GM19238 (cell line): ENCODE measurements at regions not wholly inside any gene's neighbourhood (a gene's known extent, or its start where the extent isn't known, plus 50 kb on each side); places are given as distances from the start of the nearest gene placed in this dataset.
"Not testable (repeated sequence)": the region's sequence is repeated elsewhere in the genome, so short reads cannot be mapped to it uniquely, and the experiment has no call there.

ENCODE experiments used
- DNase-seq: peaks from one replicate; pipeline ENCODE4 v3.0.0; 2011; ENCODE audit warnings: low spot score; ENCODE audit not compliant: insufficient read length

DNA sequence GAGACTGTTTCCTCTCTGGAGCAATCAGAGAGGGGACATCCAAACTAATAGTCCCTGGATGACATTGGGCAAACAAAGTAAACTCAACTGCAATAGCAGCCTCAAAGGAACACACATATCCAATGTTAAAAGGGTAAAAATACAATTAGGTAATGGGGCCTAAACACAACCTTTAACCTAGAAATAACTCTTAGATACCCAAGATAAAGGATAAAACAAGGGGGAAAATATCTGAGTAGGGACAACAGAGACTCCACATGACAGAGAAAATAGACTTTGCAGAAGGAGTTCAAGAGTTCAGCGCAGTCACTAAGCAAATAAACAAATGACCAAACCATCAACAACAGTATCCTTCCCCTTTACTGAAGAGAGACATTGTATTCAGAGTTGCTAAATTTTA lies 149.3 kb downstream of the FBXO4 start:
- DNase-seq = no peak

DNA sequence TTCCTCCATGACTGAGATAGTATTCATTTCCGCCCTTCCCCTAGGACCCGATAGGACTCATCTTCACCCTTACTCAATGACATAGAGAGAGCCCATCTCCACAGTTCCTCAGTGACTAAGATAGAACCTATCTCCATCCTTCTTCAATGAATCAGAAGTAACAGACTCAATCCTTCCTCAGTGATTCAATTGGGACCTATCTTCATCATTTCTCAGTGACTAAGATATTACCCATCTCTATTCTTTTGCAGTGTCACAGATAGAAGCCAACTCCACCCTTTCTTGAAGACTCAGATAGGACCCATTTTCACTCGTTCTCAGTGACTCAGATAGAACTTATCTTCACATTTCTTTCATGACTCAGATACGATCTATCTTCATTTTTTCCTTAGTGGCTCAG lies 164.6 kb downstream of the FBXO4 start:
- no peak for DNase-seq

DNA sequence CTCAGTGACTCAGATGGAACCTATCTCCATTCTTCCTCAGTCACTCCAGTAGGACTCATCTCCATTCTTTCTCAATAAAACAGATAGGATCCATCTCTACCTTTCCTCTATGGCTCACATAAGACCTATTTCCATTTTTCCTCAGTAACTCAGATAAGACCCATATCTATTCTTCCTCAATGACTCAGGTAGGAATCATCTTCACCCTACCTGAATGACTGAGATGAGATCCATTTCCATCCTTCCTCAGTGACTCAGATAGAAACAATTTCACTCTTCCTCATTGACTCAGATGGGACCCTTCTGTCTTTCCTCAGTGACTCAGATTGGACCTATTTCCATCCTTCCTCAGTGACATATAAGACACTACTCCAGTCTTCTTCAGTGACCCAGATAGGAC lies 165.1 kb downstream of the FBXO4 start:
- no peak for DNase-seq

GRCh38 chr5:42099846-42100245 lies 174.8 kb downstream of the FBXO4 start:
- DNase-seq = not testable (repeated sequence)

- no peak for DNase-seq
Observed at GRCh38 chr5:42108468-42108867, 183.4 kb downstream of the FBXO4 start.

DNA sequence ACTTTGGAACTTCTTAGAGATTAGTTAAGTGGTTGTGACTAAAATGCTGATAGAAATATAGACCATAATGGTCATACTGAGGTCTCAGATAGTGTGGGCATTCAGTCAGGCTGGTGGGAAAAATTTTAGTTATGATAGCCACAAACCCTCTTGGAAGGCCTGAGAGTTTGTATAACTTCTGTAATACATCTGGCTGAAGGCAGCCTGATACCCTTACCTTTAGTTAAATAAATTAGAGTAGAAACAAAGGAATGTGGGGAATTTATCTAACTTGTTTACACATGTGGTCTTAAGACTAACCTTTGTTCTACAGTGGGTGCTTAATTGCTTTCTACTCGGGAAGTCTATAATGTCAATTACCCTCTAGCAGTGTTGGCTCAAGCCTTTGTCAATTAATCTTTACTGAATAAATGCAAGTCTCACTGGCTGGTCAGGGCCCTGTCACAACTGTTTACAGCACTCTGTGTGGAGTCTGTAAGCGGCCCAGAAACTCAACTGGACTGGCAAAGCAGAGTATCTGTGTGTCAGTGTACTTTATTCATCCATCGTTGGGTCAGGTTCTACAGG lies 184.0 kb downstream of the FBXO4 start:
- DNase-seq = no peak

GRCh38 chr5:42115721-42116120 lies 190.6 kb downstream of the FBXO4 start:
- DNase-seq = not testable (repeated sequence)

DNA sequence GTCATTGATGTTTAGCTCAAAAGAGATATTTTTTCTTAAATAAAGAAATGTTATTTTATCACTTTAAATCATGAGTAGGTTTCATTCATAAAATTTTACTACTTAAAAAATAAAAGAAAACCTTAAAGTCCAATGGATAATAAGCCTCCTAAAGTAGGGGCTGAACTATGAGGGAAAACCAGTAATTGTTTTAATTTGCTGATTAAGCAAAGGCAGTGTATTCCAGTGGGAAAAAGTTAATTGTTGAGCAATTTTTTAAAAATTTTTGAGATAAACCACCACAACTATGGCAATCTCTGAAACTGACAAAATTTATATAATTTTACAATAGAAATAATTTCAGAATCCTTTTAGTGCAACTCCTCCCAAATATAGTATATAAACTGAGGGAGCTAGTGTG lies 195.0 kb downstream of the FBXO4 start:
- DNase-seq = no peak

DNA sequence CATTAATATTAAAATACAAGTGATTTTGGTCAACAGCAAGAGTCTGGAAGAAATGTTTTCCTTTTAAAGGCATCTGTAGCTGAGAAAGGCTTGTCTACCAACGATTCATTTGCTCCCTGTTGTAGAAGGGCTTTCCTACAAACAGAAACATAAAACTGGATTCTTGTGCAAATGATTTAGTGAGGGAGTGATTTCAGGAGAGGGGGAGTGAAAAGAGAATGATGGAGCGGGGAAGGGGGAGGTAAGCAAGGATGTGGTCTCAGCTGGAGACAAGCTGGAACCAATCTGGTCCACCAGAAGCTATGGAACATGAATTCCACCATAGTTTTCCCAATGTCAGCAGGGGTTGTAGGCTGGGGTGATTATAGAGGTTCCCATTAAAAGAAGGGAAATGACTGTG lies 196.3 kb downstream of the FBXO4 start:
- DNase-seq = no peak

- no peak for DNase-seq
Observed at GRCh38 chr5:42131081-42131480, 206.0 kb downstream of the FBXO4 start.

DNA sequence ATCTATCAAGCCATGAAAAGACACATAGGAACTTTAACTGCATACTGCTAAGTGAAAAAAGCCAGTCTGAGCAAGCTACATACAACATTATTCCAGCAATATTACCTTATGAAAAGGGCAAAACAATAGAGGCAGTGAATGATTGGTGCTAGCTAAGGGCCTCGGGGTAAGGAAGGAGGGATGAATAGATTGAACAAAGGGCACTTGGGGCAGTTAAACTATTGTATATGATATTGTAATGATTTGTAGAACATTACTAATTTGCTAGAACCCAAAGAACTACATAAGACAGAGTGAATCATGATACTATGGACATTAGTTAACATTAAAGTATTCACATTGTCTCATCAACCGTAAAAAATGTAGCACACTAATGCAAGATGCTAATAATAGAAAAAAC lies 218.3 kb downstream of the FBXO4 start:
- DNase-seq = no peak

- DNase-seq = no peak
Observed at GRCh38 chr5:42148813-42149212, 223.7 kb downstream of the FBXO4 start.

GRCh38 chr5:42157215-42157614 lies 232.1 kb downstream of the FBXO4 start:
- DNase-seq = no peak

- no peak for DNase-seq
Observed at GRCh38 chr5:42163083-42163482, 238.0 kb downstream of the FBXO4 start.

GRCh38 chr5:42168091-42168670 lies 243.1 kb downstream of the FBXO4 start:
- DNase-seq = no peak

DNA sequence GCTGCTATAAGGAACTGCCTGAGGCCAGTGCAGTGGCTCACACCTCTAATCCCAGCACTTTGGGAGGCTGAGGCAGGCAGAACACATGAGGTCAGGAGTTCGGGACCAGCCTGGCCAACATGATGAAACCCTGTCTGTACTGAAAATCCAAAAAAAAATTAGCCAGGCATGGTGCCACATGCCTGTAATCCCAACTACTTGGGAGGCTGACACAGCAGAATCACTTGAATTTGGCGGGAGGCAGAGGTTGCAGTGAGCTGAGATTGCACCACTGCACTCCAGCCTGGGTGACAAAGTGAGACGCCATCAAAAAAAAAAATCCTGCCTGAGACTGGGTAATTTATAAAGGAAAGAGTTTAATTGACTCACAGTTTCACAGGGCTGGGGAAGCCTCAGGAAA lies 247.1 kb upstream of the GHR start:
- DNase-seq = not testable (repeated sequence)

DNA sequence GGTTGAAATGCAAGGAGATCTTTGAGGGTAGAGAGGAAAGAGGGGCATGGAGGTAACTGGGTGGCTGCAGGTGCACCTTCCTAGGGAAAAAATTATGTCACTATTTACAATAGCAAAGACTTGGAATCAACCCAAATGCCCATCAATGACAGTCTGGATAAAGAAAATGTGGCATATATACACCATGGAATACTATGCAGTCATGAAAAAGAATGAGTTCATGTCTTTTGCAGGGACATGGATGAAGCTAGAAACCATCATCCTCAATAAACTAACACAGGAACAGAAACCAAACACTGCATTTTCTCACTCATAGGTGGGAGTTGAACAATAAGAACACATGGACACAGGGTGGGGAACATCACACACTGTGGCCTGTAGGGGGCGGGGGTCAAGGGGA lies 243.4 kb upstream of the GHR start:
- DNase-seq = not testable (repeated sequence)

- no peak for DNase-seq
Observed at GRCh38 chr5:42216904-42217303, 206.3 kb upstream of the GHR start.

DNA sequence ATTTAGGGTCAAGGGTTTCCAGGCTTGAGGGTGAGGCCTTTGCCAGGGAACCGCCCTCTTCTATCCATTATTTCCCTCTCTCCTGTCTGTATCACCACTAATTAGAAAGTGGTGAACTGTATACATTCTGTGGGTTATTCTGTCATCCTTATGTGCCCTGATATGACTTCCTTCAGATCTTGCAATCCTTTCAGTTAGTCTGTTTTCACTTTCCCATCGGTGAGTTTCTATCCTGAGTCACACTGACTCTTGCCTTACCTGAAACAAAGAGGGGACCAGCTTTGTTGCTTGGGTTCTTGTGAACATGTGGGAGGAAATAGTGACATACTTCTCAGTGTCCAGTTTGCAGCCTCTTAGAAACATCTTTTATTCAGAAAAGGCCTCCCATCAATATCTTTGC lies 205.4 kb upstream of the GHR start:
- DNase-seq = no peak

- no peak for DNase-seq
Observed at GRCh38 chr5:42225009-42225408, 198.2 kb upstream of the GHR start.

DNA sequence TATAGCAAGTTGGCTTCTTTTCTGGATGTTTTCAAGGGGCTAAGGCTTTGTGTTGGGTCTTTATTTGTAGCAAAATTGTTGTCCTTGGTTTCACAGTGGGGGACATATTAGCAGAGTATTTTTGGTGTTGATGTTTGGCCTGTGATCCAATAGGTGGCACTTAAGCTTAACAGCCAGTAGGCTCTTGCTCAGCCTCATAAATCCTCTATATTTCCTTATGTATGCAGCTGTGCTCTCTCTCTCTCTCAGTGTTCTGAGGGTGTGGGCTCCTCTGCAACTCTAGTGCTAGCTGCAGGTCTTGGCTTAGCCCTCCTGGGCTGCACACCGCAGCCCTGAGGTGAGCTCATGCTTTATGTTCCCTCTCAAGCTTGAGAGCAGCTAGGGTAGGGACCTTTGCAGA lies 195.0 kb upstream of the GHR start:
- no peak for DNase-seq

DNA sequence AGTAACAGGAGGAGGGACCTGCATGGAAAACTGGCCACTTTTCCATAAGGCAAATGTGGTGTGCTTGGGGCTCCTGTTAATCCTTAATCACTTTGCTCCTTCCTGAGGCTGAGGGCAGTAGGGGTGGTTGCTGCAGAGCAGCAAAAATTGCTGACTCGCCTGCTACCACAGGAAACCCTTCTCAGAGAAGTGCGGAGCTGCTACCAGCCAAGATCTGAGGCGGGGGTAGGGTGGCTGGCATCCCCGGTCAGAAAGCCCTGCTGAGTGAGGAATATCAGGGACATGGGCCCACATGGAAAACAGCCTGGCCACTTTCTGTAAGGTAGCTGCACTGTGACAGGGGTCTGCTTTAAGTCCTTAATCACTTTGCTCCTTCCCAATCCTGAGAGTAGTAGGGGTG lies 192.4 kb upstream of the GHR start:
- no peak for DNase-seq

- DNase-seq = no peak
Observed at GRCh38 chr5:42235241-42235640, 188.0 kb upstream of the GHR start.

- DNase-seq = no peak
Observed at GRCh38 chr5:42235837-42236236, 187.4 kb upstream of the GHR start.
